H1 (cell line): ENCODE measurements at regions not wholly inside any gene's neighbourhood (a gene's known extent, or its start where the extent isn't known, plus 50 kb on each side); places are given as distances from the start of the nearest gene placed in this dataset.
"Not testable (repeated sequence)": the region's sequence is repeated elsewhere in the genome, so short reads cannot be mapped to it uniquely, and the experiment has no call there.

Experiments
- CTCF ChIA-PET: fragments of 300-600 bp; sonication (Branson Sonifier 250); formaldehyde crosslinking; loops from one replicate; lab custom pipeline; 2021; ENCODE audit not compliant: partially characterized antibody; lab: Charles Lee
- POLR2A ChIA-PET: fragments of 300-600 bp; sonication (Branson Sonifier 250); formaldehyde crosslinking; loops from one replicate; lab custom pipeline; 2021; ENCODE audit warnings: inconsistent platforms; ENCODE audit not compliant: partially characterized antibody; lab: Charles Lee
- DNase-seq, 2 experiments: peaks; one replicate each; pipeline versions ENCODE4 v3.0.0 to v3.0.0-alpha.2; 2010 to 2022; ENCODE audit warnings: low spot score in 2 of 2, low read depth in 1 of 2, mixed read lengths in 1 of 2
- FAIRE-seq: peaks from 2 replicates; lab custom pipeline; 2011; peaks lifted over from hg19 to GRCh38; lab: Jason Lieb, UNC
- H2AFZ ChIP-seq: 2 replicates; pipeline ENCODE4 v1.8.1; 2012; ENCODE audit warnings: low read length, inconsistent platforms
- H2AK5ac ChIP-seq: 2 replicates; pipeline ENCODE4 v1.6.1; 2013; ENCODE audit warnings: low read depth, low read length
- H2BK120ac ChIP-seq: replicated peaks from 2 replicates; pipeline ENCODE3; 2013; ENCODE audit warnings: low read depth, low read length, inconsistent platforms
- H2BK12ac ChIP-seq: 2 replicates; pipeline ENCODE4 v1.6.1; 2013; ENCODE audit warnings: low read depth, low read length
- H2BK15ac ChIP-seq: 2 replicates; pipeline ENCODE4 v1.6.1; 2013; ENCODE audit warnings: low read length
- H2BK20ac ChIP-seq: 2 replicates; pipeline ENCODE4 v1.6.1; 2013; ENCODE audit warnings: low read length
- H2BK5ac ChIP-seq: 2 replicates; pipeline ENCODE4 v1.6.1; 2013; ENCODE audit warnings: low read depth, low read length
- H3K14ac ChIP-seq: 2 replicates; pipeline ENCODE4 v1.6.1; 2013; ENCODE audit warnings: inconsistent platforms; ENCODE audit not compliant: insufficient read length
- H3K18ac ChIP-seq: 2 replicates; pipeline ENCODE4 v1.6.1; 2013; ENCODE audit warnings: low read length; ENCODE audit errors: extremely low read depth
- H3K23ac ChIP-seq: 2 replicates; pipeline ENCODE4 v1.6.1; 2013; ENCODE audit warnings: inconsistent platforms; ENCODE audit not compliant: insufficient read length
- H3K23me2 ChIP-seq: 2 replicates; pipeline ENCODE4 v1.6.1; 2013; ENCODE audit warnings: low read depth, low read length
- H3K27ac ChIP-seq: 2 replicates; pipeline ENCODE4 v1.6.1; 2011; ENCODE audit warnings: low read depth, low read length, inconsistent platforms
- H3K27me3 ChIP-seq, 4 experiments: replicated peaks in 1 of 4; 1 replicate in 1 of 4; 2 replicates in 3 of 4; pipeline versions ENCODE4 v1.6.1 to v1.8.1; 2011 to 2013; ENCODE audit warnings: low read length in 3 of 4, mild to moderate bottlenecking in 3 of 4, inconsistent platforms in 2 of 4, mixed read lengths in 2 of 4, moderate library complexity in 1 of 4; ENCODE audit not compliant: control insufficient read depth in 3 of 4, insufficient read depth in 3 of 4; ENCODE audit errors: extremely low read depth in 1 of 4
- H3K36me3 ChIP-seq, 4 experiments: 2 replicates each; pipeline versions ENCODE4 v1.6.1 to v1.8.1; 2011 to 2013; ENCODE audit warnings: mild to moderate bottlenecking in 4 of 4, low read length in 3 of 4, moderate library complexity in 2 of 4, control low read depth in 1 of 4, inconsistent platforms in 1 of 4; ENCODE audit not compliant: insufficient read depth in 4 of 4, control insufficient read depth in 2 of 4
- H3K4ac ChIP-seq: replicated peaks from 2 replicates; pipeline ENCODE3; 2013; ENCODE audit warnings: low read length, low read depth, mixed read lengths, inconsistent platforms; ENCODE audit not compliant: insufficient read length
- H3K4me1 ChIP-seq, 4 experiments: replicated peaks in 1 of 4; 1 replicate in 1 of 4; 2 replicates in 3 of 4; pipeline versions ENCODE4 v1.6.1 to v1.8.1; 2011 to 2013; ENCODE audit warnings: low read length in 3 of 4, inconsistent platforms in 2 of 4, mixed read lengths in 1 of 4; ENCODE audit not compliant: insufficient read depth in 4 of 4, control insufficient read depth in 3 of 4
- H3K4me2 ChIP-seq, 2 experiments: 2 replicates each; pipeline versions ENCODE4 v1.6.1 to v1.8.1; 2011 to 2013; ENCODE audit warnings: low read depth in 2 of 2, low read length in 2 of 2, control low read depth in 1 of 2, inconsistent platforms in 1 of 2, mild to moderate bottlenecking in 1 of 2; ENCODE audit not compliant: insufficient read depth in 1 of 2
- H3K4me3 ChIP-seq, 4 experiments: fragments of 200-600, 300-600 bp in 1 of 4; sonication (generic), shearing (Covaris generic), sonication (Bioruptor Twin) in 1 of 4; 2 replicates each; pipeline versions ENCODE4 v1.5.1 to v1.8.1; 2011 to 2016; ENCODE audit warnings: low read length in 4 of 4, low read depth in 3 of 4, control low read depth in 2 of 4, inconsistent platforms in 2 of 4, mild to moderate bottlenecking in 2 of 4, mixed read lengths in 1 of 4, moderate library complexity in 1 of 4; ENCODE audit not compliant: insufficient read depth in 2 of 4; ENCODE audit errors: extremely low read depth in 1 of 4
- H3K56ac ChIP-seq: replicated peaks from 2 replicates; pipeline ENCODE3; 2013; ENCODE audit warnings: low read depth, mild to moderate bottlenecking, mixed read lengths, low read length, inconsistent platforms; ENCODE audit not compliant: insufficient read length
- H3K79me1 ChIP-seq: 2 replicates; pipeline ENCODE4 v1.6.1; 2013; ENCODE audit warnings: low read depth, low read length, control low read depth
- H3K79me2 ChIP-seq, 2 experiments: 2 replicates each; pipeline versions ENCODE4 v1.6.1 to v1.8.1; 2012 to 2013; ENCODE audit warnings: low read length in 2 of 2, mild to moderate bottlenecking in 2 of 2, inconsistent platforms in 1 of 2; ENCODE audit not compliant: insufficient read depth in 2 of 2, control insufficient read depth in 1 of 2
- H3K9ac ChIP-seq, 4 experiments: replicated peaks in 1 of 4; 1 replicate in 1 of 4; 2 replicates in 3 of 4; pipeline versions ENCODE4 v1.6.1 to v1.8.1; 2011 to 2013; ENCODE audit warnings: low read depth in 3 of 4, low read length in 3 of 4, control low read depth in 2 of 4, mild to moderate bottlenecking in 2 of 4, moderate library complexity in 2 of 4, inconsistent platforms in 1 of 4; ENCODE audit errors: extremely low read depth in 1 of 4
- H3K9me3 ChIP-seq, 2 experiments: 2 replicates each; pipeline versions ENCODE4 v1.6.1 to v1.8.1; 2012 to 2013; ENCODE audit warnings: mild to moderate bottlenecking in 2 of 2, moderate library complexity in 2 of 2, control low read depth in 1 of 2, inconsistent platforms in 1 of 2, low read depth in 1 of 2, low read length in 1 of 2, mixed read lengths in 1 of 2; ENCODE audit not compliant: insufficient read depth in 2 of 2
- H4K20me1 ChIP-seq, 2 experiments: replicated peaks in 1 of 2; 2 replicates each; pipeline versions ENCODE3 to v1.8.1; 2011 to 2013; ENCODE audit warnings: inconsistent platforms in 2 of 2, low read length in 2 of 2, mild to moderate bottlenecking in 1 of 2; ENCODE audit not compliant: insufficient read depth in 2 of 2, control insufficient read depth in 1 of 2
- H4K5ac ChIP-seq: 2 replicates; pipeline ENCODE4 v1.6.1; 2013; ENCODE audit warnings: low read length, low read depth, mixed read lengths, inconsistent platforms; ENCODE audit not compliant: insufficient read length
- H4K8ac ChIP-seq: 2 replicates; pipeline ENCODE4 v1.8.0; 2013; ENCODE audit warnings: mild to moderate bottlenecking, moderate library complexity, low read length, inconsistent platforms; ENCODE audit not compliant: insufficient read depth; ENCODE audit errors: extremely low read depth
- H4K91ac ChIP-seq: replicated peaks from 2 replicates; pipeline ENCODE3; 2013; ENCODE audit warnings: low read length, mixed read lengths, inconsistent platforms; ENCODE audit not compliant: insufficient read length
- WGBS, 2 experiments: shearing (Covaris generic) in 1 of 2; methylation state at CpG; one replicate each; pipeline versions ENCODE4 v1.1.6 to v1.1.7; 2013 to 2015; ENCODE audit warnings: low lambda C conversion rate in 2 of 2, mixed read lengths in 2 of 2, inconsistent platforms in 1 of 2, low coverage in 1 of 2, missing lambda C conversion rate in 1 of 2; ENCODE audit not compliant: insufficient replicate concordance in 2 of 2, insufficient coverage in 1 of 2, insufficient read length in 1 of 2; ENCODE audit errors: extremely low coverage in 1 of 2, missing lambda C conversion rate in 1 of 2; 5-methylcytosine and 5-hydroxymethylcytosine counted together

GRCh38 chr5:118107246-118107645 is 881.1 kb downstream of the DTWD2 start:
- H2BK15ac ChIP-seq, H3K23me2 ChIP-seq, H3K56ac ChIP-seq, H4K5ac ChIP-seq, H2BK5ac ChIP-seq, H3K4me1 ChIP-seq, H3K4me2 ChIP-seq, DNase-seq, H3K27me3 ChIP-seq, H2BK12ac ChIP-seq, CTCF ChIA-PET, H3K79me2 ChIP-seq, H3K27ac ChIP-seq, H3K36me3 ChIP-seq, H2AFZ ChIP-seq, H4K20me1 ChIP-seq, H2BK20ac ChIP-seq, H2BK120ac ChIP-seq, H3K9ac ChIP-seq, H2AK5ac ChIP-seq, H3K23ac ChIP-seq, H3K18ac ChIP-seq, POLR2A ChIA-PET, H4K8ac ChIP-seq, H3K14ac ChIP-seq, FAIRE-seq, H3K9me3 ChIP-seq, H4K91ac ChIP-seq, H3K79me1 ChIP-seq, H3K4me3 ChIP-seq, H3K4ac ChIP-seq: not testable (repeated sequence)
- 88% methylated on average over 3 of the region's 3 CpGs; no CpG with 5 or more reads in 1 of the 2 experiments for WGBS, 2 experiments
